Body of pancreas (tissue), 4 donors: ENCODE measurements at regions not wholly inside any gene's neighbourhood (a gene's known extent, or its start where the extent isn't known, plus 50 kb on each side); places are given as distances from the start of the nearest gene placed in this dataset.

ENCODE experiments used
- ATAC-seq: fragments of 150-250 bp; one replicate; pipeline ENCODE4 v1.9.1; 2016
- DNase-seq, 4 donors: peaks; one replicate each; pipeline ENCODE4 v3.0.0-alpha.2; 2019
- H3K27ac ChIP-seq, 4 donors: fragments of 200-600 bp; sonication (generic); 1 replicate in 3 of 4; 2 replicates in 1 of 4; pipeline versions ENCODE4 v1.5.1 to v1.6.1; 2016 to 2019; ENCODE audit warnings: mild to moderate bottlenecking in 1 of 4, mixed read lengths in 1 of 4, moderate library complexity in 1 of 4
- H3K27me3 ChIP-seq, 2 donors: fragments of 200-600 bp; sonication (generic); one replicate each; pipeline ENCODE4 v1.6.0; 2016; ENCODE audit warnings: mild to moderate bottlenecking in 1 of 2
- H3K36me3 ChIP-seq, 2 donors: fragments of 200-600 bp; sonication (generic); replicated peaks in 1 of 2; 2 replicates each; pipeline ENCODE4 v1.5.1; 2016; ENCODE audit warnings: low read depth in 2 of 2; ENCODE audit not compliant: insufficient read depth in 1 of 2
- H3K4me1 ChIP-seq: fragments of 200-600 bp; sonication (generic); one replicate; pipeline ENCODE4 v1.6.0; 2016
- H3K4me3 ChIP-seq, 2 donors: fragments of 200-600 bp; sonication (generic); 1 replicate in 1 of 2; 2 replicates in 1 of 2; pipeline ENCODE4 v1.5.1; 2016 to 2019
- H3K9me3 ChIP-seq, 3 donors: fragments of 200-600 bp; sonication (generic); 1 replicate in 2 of 3; 2 replicates in 1 of 3; pipeline ENCODE4 v1.5.1; 2016
- POLR2A ChIP-seq, 3 donors: fragments of 450-650 bp; IDR thresholded peaks; one replicate each; pipeline ENCODE4 v1.6.1; 2016; ENCODE audit warnings: antibody characterized with exemption in 3 of 3, mild to moderate bottlenecking in 2 of 3
- WGBS, 2 donors: methylation state at CpG; one replicate each; pipeline ENCODE4 v1.1.5; 2017; 5-methylcytosine and 5-hydroxymethylcytosine counted together
- intact Hi-C: fragments of 100-400 bp; cut with DNase I; formaldehyde crosslinking; loops from one replicate; pipeline ENCODE4 v1.15.1; 2023
- TF ChIP-seq, protein P1 (sequence below), 7 experiments: fragments of 450-650 bp in 4 of 7; fragments of 200-600 bp in 3 of 7; sonication (generic) in 3 of 7; IDR thresholded peaks; one replicate each; pipeline ENCODE4 v1.5.1; 2016 to 2019; ENCODE audit warnings: antibody characterized with exemption in 7 of 7

DNA sequence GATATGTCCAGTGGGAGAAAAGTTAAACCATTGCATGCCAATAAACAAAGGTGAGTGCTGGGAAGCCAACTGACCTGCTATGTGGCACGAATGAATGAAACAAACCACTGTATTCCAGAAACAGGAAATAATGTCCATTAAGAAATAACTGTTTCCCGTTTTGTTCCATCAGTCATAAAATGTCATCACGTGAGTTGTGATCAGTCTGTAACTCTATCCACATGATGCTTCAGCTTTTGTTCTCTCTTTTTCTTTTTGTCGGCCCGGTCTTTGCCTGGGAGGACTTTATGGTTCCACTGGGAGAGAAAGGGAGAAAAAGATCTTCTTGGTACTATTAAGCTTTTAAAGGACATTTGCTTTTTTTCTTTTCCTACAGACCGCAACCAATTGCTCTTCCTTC, 179.9 kb downstream of the TGFB2 start:
- Histone ChIP-seq H3K27me3 (no peaks in the 10 kb centered on the region), H3K9me3 (no peaks in the 10 kb centered on the region), H3K36me3 (no peaks in the 10 kb centered on the region), H3K4me3 (no peak overlapping the region), H3K4me1 (peaks cover 3% of the 10 kb centered on the region), H3K27ac (no peak overlapping the region)
- no peak for DNase-seq
- 56 to 57% methylated on average over 6 of the region's 6 CpGs for WGBS, 2 donors
- ATAC-seq = no peak
- intact Hi-C loops = no loop called here
- TF ChIP-seq, protein P1, sequence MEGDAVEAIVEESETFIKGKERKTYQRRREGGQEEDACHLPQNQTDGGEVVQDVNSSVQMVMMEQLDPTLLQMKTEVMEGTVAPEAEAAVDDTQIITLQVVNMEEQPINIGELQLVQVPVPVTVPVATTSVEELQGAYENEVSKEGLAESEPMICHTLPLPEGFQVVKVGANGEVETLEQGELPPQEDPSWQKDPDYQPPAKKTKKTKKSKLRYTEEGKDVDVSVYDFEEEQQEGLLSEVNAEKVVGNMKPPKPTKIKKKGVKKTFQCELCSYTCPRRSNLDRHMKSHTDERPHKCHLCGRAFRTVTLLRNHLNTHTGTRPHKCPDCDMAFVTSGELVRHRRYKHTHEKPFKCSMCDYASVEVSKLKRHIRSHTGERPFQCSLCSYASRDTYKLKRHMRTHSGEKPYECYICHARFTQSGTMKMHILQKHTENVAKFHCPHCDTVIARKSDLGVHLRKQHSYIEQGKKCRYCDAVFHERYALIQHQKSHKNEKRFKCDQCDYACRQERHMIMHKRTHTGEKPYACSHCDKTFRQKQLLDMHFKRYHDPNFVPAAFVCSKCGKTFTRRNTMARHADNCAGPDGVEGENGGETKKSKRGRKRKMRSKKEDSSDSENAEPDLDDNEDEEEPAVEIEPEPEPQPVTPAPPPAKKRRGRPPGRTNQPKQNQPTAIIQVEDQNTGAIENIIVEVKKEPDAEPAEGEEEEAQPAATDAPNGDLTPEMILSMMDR (IDR thresholded peaks at IDR 0.05) = no peak
- no peak for TF ChIP-seq POLR2A (IDR thresholded peaks at IDR 0.05)

DNA sequence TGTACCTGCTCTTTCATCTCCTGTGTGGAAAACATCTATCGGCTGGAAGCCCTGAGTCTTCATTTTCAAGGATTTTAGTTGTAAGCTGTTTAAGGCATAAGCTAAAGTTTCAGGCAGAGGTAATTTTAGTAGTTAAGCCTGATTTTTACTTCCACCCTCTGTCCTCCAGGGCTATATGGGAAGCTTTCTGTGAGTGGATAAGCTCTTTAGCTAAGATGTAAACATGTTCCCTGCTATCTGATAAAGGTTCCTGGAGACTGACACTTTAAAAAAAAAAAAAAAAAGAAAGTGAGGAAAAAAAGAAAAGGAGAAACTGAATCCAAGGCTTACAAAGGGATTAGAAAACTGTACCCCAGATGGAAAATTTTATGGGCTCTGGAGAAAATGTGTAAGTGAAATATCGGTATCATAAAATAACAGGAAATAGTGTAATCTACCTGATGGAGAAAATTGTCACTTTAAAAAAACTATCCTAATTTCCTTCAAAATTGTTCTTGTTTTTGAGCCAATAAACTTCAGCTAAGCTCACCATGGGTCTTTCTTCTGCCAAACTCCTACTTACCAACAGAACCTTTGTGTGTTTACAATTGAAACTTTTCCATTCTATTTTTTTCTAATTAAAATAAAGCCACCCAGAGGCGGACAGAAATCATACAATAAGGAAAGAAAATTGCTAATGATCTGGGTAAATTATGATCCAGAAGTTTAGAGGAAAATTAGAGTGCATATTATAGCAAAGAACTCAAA, 180.5 kb downstream of the TGFB2 start:
- Histone ChIP-seq H3K4me1 (peaks cover 3% of the 10 kb centered on the region), H3K27me3 (no peaks in the 10 kb centered on the region), H3K9me3 (no peaks in the 10 kb centered on the region), H3K4me3 (no peak overlapping the region), H3K27ac (no peak overlapping the region), H3K36me3 (no peaks in the 10 kb centered on the region)
- no peak for DNase-seq
- 75 to 89% methylated on average over 3 of the region's 3 CpGs for WGBS, 2 donors
- intact Hi-C loops = no loop called here
- no peak for TF ChIP-seq POLR2A (IDR thresholded peaks at IDR 0.05)
- TF ChIP-seq, protein P1 (IDR thresholded peaks at IDR 0.05) = no peak
- no peak for ATAC-seq

DNA sequence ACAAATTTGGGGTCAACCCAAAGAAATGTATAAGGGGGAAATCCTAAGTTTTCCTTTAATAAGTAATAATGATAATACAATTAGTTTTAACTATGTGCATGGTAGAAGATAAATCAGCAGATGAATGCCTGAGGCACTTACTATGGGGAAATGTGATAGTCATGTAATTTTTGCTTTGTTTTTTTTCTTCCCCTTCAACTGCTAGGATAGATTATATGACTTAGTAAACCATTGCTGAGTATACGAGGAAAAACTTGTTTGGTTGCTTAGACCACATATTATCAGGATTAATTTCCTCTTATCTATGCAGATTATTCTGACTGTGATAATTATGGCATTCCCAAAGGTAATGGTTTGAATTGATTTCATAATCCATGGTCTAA, 181.1 kb downstream of the TGFB2 start:
- Histone ChIP-seq H3K27me3 (no peaks in the 10 kb centered on the region), H3K9me3 (no peaks in the 10 kb centered on the region), H3K27ac (no peak overlapping the region), H3K36me3 (no peaks in the 10 kb centered on the region), H3K4me1 (peaks cover 3% of the 10 kb centered on the region), H3K4me3 (no peak overlapping the region)
- no peak for TF ChIP-seq POLR2A (IDR thresholded peaks at IDR 0.05)
- TF ChIP-seq, protein P1 (IDR thresholded peaks at IDR 0.05) = no peak
- DNase-seq (no peak), ATAC-seq (peak; percentile 47)
- 20 to 44% methylated on average over 1 of the region's 1 CpG for WGBS, 2 donors
- intact Hi-C loops = no loop called here

DNA sequence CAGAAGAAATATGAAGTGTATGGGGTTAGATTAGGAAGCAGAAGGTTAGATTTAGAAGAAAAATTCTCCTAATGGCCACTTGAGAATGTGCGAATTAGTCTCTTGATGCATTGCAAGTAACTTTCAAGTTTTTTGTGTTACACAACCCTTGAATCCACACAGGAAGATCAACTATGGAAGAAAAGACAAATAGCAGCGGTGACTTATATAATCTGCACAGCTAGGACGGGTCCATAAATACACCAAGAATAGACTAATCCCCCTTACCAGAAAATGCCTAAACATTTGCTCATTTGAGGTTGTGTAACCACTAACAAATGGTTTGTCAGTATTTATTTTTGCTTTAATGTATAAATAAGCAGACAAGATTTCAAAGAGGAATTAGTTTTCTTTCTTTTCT, 182.6 kb downstream of the TGFB2 start:
- DNase-seq (no peak), ATAC-seq (no peak)
- Histone ChIP-seq H3K27ac (no peak overlapping the region), H3K4me3 (no peak overlapping the region), H3K36me3 (no peaks in the 10 kb centered on the region), H3K9me3 (no peaks in the 10 kb centered on the region), H3K27me3 (no peaks in the 10 kb centered on the region), H3K4me1 (peaks cover 3% of the 10 kb centered on the region)
- intact Hi-C loops = no loop called here
- 88 to 93% methylated on average over 3 of the region's 3 CpGs for WGBS, 2 donors
- TF ChIP-seq, protein P1 (IDR thresholded peaks at IDR 0.05) = no peak
- TF ChIP-seq POLR2A (IDR thresholded peaks at IDR 0.05) = no peak
